NCI-H2227 treated with DMSO at 0.1 percent for 48 hours (cell line): ENCODE measurements at regions not wholly inside any gene's neighbourhood (a gene's known extent, or its start where the extent isn't known, plus 50 kb on each side); places are given as distances from the start of the nearest gene placed in this dataset.
"Not testable (repeated sequence)": the region's sequence is repeated elsewhere in the genome, so short reads cannot be mapped to it uniquely, and the experiment has no call there.

Experiments used
- DNase-seq: peaks from one replicate; lab custom pipeline; 2025; lab: John Stamatoyannopoulos, UW

GRCh38 chr4:138663883-138664282, 351.7 kb upstream of the NOCT start:
- DNase-seq: no peak

GRCh38 chr4:138659812-138660316, 355.7 kb upstream of the NOCT start:
- DNase-seq: peak; percentile 1

- peak; percentile 10 for DNase-seq
Observed at GRCh38 chr4:138659037-138659811, 356.4 kb upstream of the NOCT start.

DNA sequence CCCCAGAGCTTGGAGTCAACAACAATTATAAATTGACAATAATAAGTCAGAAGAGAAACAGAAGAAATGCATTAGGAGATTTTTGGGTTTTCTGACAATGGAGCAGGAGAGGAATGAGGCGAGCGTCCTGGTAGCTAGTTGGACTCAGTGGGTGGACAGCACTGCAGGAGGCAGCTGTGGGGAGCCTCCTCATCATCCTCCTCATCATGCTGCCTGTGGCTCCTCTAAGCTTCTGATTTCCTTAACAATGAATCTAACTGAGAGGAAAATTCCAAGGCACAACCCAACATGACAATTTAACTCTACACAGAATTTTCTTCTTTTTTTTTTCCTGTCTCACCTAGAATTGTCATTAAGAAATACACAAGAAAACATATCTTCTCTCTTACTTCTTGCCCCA, 357.1 kb upstream of the NOCT start:
- no peak for DNase-seq

- no peak for DNase-seq
Observed at GRCh38 chr4:138656990-138657389, 358.6 kb upstream of the NOCT start.

GRCh38 chr4:138655985-138656384, 359.6 kb upstream of the NOCT start:
- DNase-seq: no peak

- no peak for DNase-seq
Observed at GRCh38 chr4:138655286-138655685, 360.3 kb upstream of the NOCT start.

DNA sequence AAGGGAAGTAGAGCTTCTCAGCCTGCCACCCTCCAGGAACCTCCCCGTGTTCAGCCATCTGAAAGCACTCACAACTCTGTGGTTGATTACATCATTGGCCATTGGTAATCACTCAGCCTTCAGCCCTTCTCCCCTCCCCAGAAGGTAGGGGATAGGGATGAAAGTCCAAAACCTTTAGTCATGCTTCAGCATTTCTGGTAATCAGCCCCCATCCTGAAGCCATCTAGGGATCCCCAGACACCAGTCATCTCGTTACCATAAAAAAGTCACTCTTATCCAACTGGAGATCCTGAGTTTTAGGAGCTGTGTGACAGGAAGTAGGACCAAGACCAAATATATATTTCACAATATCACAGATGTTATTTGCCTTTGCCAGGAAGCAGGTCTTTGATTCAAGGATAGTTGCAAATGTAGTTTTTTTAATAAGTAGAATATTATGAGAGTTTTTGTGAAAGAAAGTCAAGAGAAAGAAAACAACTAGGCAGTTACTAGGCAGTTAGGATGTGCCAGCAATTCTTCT, 364.6 kb upstream of the NOCT start:
- DNase-seq: no peak

DNA sequence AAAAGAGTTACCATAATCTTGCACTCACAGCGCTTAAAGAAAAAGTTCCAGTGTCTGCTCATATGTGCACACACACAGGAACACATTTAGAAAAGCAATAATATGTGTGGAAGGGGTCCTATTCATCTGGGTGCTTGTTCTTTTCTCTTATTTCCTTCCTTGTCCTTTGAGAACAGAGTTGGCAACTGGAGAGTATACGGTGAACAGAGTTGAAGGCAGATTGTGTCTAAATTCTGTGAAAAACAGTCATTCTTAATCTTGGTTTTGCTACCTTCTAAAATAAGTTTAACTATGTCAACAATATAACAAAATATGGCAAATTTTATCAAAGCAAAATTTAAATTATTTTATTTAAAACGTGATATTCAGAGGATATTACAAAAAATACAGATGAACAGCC, 365.1 kb upstream of the NOCT start:
- no peak for DNase-seq

GRCh38 chr4:138647433-138647832, 368.1 kb upstream of the NOCT start:
- no peak for DNase-seq

- DNase-seq: no peak
Observed at GRCh38 chr4:138646383-138646782, 369.2 kb upstream of the NOCT start.

GRCh38 chr4:138645289-138645688, 370.3 kb upstream of the NOCT start:
- DNase-seq: no peak

DNA sequence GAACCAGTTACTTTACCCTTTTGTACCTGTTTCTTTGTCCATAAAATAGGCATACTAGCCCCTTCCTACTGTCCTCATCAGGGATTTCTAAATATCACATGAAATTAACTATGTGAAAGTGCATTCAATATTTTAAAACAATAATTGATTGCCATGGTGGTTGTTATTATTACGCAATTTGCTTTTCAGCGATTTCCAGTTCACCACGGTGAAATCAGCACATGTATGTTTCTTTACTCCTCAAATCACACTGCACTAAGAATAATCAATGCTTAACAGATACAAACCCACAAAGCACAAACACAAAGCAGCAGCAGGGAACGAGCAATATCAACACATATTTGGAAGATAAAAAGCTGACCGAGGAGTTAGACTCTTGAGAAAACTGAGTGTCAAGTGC, 371.3 kb upstream of the NOCT start:
- DNase-seq: no peak

DNA sequence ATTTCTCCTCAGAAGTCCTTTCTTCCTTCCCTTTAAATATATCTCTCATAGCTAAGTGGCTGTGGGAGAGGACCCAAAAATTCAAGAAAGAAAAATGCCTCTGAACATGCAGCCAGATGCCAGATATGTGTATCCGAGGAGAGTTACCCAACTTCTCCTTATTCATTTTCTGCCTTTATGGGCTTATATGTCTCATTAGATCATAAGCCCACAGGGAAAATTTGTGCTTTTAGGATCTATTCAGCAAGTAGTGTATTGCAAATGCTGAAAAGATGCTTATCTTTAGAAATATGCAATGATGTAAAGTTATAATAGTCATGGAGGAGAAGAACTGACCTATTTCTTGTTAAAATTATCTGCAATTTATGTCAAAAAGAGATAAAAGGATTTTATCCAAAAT, 371.8 kb upstream of the NOCT start:
- no peak for DNase-seq

DNA sequence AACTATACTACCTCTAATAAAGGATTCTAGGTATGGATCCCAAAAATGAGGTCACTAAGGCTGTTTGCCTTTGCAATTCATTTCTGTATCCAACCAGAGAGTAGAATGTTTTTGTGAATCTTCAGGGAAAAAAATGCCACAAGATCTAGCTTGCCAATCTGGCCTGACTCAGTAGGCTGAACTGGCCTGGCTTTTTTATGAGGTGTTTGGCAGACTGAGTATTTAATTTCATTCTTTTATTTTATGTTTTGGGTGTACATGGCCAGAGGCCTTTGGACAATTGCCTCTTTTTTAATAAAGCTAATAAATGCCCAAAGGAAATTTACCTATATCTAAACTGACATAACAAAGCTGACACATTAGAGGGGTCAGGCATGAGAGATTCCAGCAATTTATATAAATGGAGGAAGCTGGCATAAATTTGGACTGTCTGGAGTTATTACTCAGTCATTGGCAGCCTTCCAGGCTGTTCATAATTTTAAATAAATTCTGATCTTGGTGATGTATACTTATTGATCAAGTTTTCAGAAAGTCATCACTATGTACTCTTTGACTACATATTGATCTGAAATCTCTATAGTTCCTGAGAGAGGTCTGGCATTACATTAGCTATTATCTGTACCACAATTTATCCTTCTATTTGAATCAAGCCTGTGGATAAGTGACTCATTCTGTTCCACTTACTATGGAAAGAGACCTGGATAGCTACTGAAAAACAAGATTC, 376.4 kb upstream of the NOCT start:
- no peak for DNase-seq

GRCh38 chr4:138636781-138637180, 378.8 kb upstream of the NOCT start:
- DNase-seq: peak; percentile 92

- DNase-seq: no peak
Observed at GRCh38 chr4:138634915-138635314, 380.7 kb upstream of the NOCT start.

- no peak for DNase-seq
Observed at GRCh38 chr4:138633580-138633904, 382.0 kb upstream of the NOCT start.

DNA sequence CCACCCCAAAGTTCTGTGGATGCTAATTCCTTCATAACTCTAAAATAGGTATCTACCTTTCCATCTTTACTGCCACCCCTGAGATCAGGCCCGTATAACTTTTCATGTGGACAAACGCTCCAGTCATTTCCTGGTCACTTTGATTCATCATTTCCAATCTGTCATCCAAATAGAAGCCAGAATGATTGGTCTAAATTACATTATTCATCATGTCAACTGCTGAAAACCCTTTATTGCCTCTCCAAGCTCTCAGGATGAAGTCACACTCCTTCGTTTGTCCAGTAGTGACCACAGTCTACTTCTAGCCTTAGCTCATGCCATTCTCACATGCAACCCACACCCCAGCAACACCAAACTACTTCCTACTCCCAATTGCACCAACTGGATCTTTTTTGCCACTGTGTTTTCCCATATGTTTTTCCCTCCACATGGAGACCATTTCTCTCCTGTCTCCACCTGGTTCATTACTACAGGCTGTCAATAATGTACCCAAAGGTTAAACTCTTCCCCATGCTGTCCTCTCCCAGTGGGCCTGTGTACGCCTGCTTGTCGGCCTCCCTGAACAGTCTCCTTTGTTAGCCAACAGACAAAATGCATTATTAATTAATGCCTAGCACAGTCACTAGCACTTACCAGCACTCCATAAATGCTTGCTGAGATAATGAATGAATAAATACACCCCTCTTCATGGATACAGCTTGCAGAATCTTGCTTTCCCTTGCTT, 382.6 kb upstream of the NOCT start:
- DNase-seq: no peak

DNA sequence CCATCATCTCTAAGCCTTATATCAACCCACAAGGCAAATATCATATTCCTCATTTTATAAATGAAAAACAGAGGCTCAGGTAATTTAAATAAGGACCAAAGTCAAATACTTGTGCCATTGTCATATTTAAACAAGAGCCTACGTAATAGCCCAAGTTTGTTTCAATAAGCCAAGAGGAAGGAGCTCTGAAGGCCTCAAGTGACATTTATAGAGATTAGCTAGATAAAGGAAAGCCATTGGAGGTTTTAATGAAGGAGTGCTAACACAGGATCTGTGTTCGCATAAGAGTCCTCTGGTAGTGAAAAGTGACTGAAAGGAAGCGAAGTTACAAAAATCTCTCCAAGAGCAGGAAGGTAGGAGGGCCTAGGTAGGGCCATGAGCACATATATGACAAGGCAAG, 384.9 kb upstream of the NOCT start:
- DNase-seq: no peak

- DNase-seq: no peak
Observed at GRCh38 chr4:138629669-138630068, 385.9 kb upstream of the NOCT start.

DNA sequence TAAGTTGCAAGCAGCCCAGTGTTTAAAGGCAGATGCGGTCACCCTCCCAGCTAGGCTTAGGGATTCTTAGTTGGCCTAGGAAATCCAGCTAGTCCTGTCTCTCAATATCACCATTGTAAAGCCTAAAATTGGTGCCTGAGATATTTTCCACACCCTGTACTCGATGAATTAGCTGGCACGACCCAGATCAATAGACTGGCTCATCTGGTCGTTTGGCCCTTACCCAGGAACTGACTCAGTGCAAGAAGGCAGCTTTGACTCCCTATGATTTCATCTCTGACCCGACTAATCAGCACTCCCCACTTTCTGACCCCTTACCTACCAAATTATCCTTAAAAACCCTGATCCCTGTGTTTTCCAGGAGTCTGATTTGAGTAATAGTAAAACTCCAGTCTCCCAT, 384.9 kb upstream of the SLC7A11 start:
- DNase-seq: no peak

GRCh38 chr4:138622362-138622761, 380.2 kb upstream of the SLC7A11 start:
- DNase-seq: not testable (repeated sequence)
